GM12878 (cell line): ENCODE measurements at regions not wholly inside any gene's neighbourhood (a gene's known extent, or its start where the extent isn't known, plus 50 kb on each side); places are given as distances from the start of the nearest gene placed in this dataset.

Experiments used
- BCL3 ChIP-seq: IDR thresholded peaks from 2 replicates; pipeline ENCODE4 v1.6.1; 2011; ENCODE audit warnings: borderline replicate concordance, low read depth, mild to moderate bottlenecking, moderate library complexity, low read length; ENCODE audit not compliant: insufficient read depth, poor library complexity, severe bottlenecking
- CREM ChIP-seq: IDR thresholded peaks from 2 replicates; pipeline ENCODE4 v1.6.1; 2014; ENCODE audit warnings: antibody characterized with exemption, low read depth
- CTCF ChIP-seq, 3 experiments: IDR thresholded peaks in 2 of 3; conservative IDR thresholded peaks in 1 of 3; 2 replicates each; pipeline ENCODE4 v1.5.1; 2011; ENCODE audit warnings: low read depth in 3 of 3, low read length in 3 of 3, mild to moderate bottlenecking in 3 of 3, control low read depth in 2 of 3, moderate library complexity in 2 of 3, inconsistent platforms in 1 of 3, mixed read lengths in 1 of 3; ENCODE audit not compliant: control insufficient read depth in 2 of 3, insufficient read depth in 1 of 3; ENCODE audit errors: extremely low read depth in 1 of 3
- NR2F1 ChIP-seq: fragments of 450-650 bp; conservative IDR thresholded peaks from 2 replicates; pipeline ENCODE4 v1.6.1; 2017; ENCODE audit warnings: mild to moderate bottlenecking
- RAD21 ChIP-seq: IDR thresholded peaks from 2 replicates; pipeline ENCODE4 v1.6.1; 2011; ENCODE audit warnings: mild to moderate bottlenecking, low read depth, low read length, moderate library complexity; ENCODE audit not compliant: insufficient read depth
- SIN3A ChIP-seq: IDR thresholded peaks from 2 replicates; pipeline ENCODE4 v1.6.1; 2012; ENCODE audit warnings: low read depth, low read length, improper control_type of control experiment
- SMC3 ChIP-seq: IDR thresholded peaks from 2 replicates; pipeline ENCODE4 v1.6.1; 2011; ENCODE audit warnings: low read length, improper control_type of control experiment, borderline replicate concordance
- WRNIP1 ChIP-seq: IDR thresholded peaks from 2 replicates; pipeline ENCODE4 v1.6.1; 2011; ENCODE audit warnings: low read depth, low read length, improper control_type of control experiment, borderline replicate concordance
- YY1 ChIP-seq: IDR thresholded peaks from 2 replicates; pipeline ENCODE4 v1.6.1; 2011; ENCODE audit warnings: low read depth, mild to moderate bottlenecking, low read length

GRCh38 chr2:176653479-176654443 lies 384.5 kb downstream of the MTX2 start (continued):
- peak; percentile 60 to 76 (median 62) for TF ChIP-seq CTCF (IDR thresholded peaks at IDR 0.05 in 2 of 3, conservative IDR thresholded peaks at IDR 0.05 in 1 of 3; ENCODE audit: control insufficient read depth in 2 of 3, extremely low read depth in 1 of 3, insufficient read depth in 1 of 3, low read depth in 3 of 3, low read length in 3 of 3)
- peak; percentile 27; the same call in 1 of the 2 replicates for TF ChIP-seq SMC3
- no peak for TF ChIP-seq CREM
- TF ChIP-seq SIN3A, result no peak
- TF ChIP-seq RAD21, result peak; percentile 43
- 0 out of 2 replicates have a peak, but pooled peaks have one; percentile 40 for TF ChIP-seq YY1
- TF ChIP-seq NR2F1, result no peak
- TF ChIP-seq WRNIP1, result no peak
- TF ChIP-seq BCL3, result no peak
